Activated CD4-positive, alpha-beta T cell treated with anti-CD3 and anti-CD28 coated beads for 36 hours (primary cell): ENCODE measurements at regions not wholly inside any gene's neighbourhood (a gene's known extent, or its start where the extent isn't known, plus 50 kb on each side); places are given as distances from the start of the nearest gene placed in this dataset.

Experiments
- ATAC-seq: fragments of 200-7000 bp; cut with Tn5 transposase; one replicate; pipeline ENCODE4 v1.10.0; 2021; ENCODE audit warnings: mild to moderate bottlenecking, moderate library complexity
- CTCF ChIA-PET: fragments of 350-600 bp; sonication (Branson Sonifier 250); formaldehyde crosslinking; loops from one replicate; lab custom pipeline; 2021; ENCODE audit warnings: antibody characterized with exemption; lab: Charles Lee
- POLR2A ChIA-PET: fragments of 350-600 bp; sonication (Branson Sonifier 250); formaldehyde crosslinking; loops from one replicate; lab custom pipeline; 2021; ENCODE audit warnings: antibody characterized with exemption, inconsistent platforms; lab: Charles Lee
- DNase-seq: peaks from one replicate; pipeline ENCODE4 v3.0.0-alpha.2; 2020
- H3K27ac Mint-ChIP-seq: one replicate; pipeline ENCODE4 v1.8.0; 2021; ENCODE audit warnings: mixed read lengths
- H3K27me3 Mint-ChIP-seq: one replicate; pipeline ENCODE4 v1.8.0; 2021; ENCODE audit warnings: mixed read lengths
- H3K36me3 Mint-ChIP-seq: one replicate; pipeline ENCODE4 v1.8.0; 2021; ENCODE audit warnings: low read depth, mixed read lengths
- H3K4me1 Mint-ChIP-seq: one replicate; pipeline ENCODE4 v1.8.0; 2021; ENCODE audit warnings: mixed read lengths
- H3K4me3 Mint-ChIP-seq: one replicate; pipeline ENCODE4 v1.8.0; 2021; ENCODE audit warnings: mild to moderate bottlenecking, moderate library complexity, mixed read lengths
- H3K9me3 Mint-ChIP-seq: one replicate; pipeline ENCODE4 v1.8.0; 2021; ENCODE audit warnings: low read depth, mixed read lengths
- intact Hi-C, 2 experiments: fragments of 100-400 bp; cut with DNase I in 1 of 2; cut with micrococcal nuclease in 1 of 2; formaldehyde crosslinking; loops; one replicate each; pipeline versions ENCODE4 v1.14.2 to v1.15.1; 2022 to 2024; cut with DNase I, micrococcal nuclease

DNA sequence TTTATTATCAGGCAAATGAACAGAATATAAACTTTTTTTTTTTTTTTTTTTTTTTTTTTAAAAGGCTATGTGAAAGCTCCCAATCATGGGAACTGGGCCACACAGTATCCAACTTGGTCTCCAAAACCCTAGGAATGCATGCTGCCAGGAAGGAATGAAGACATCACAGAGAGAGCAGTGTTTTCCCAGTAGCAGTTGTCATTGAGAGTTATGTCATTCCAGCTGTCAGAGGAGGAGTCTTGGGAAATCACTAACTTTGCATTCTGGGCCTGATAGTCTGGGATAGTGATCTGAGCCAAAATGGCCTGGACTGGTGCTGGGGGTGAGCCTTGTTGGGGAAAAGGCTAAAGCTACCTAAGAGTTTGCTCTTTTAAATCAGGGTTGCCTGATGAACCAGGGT, 231.3 kb upstream of the MAP3K7 start:
- intact Hi-C loops, result no loop called here
- Mint-ChIP-seq H3K27ac (no peak overlapping the region), H3K27me3 (peaks cover 6% of the 10 kb centered on the region), H3K9me3 (no peaks in the 10 kb centered on the region), H3K4me3 (no peak overlapping the region), H3K36me3 (no peaks in the 10 kb centered on the region), H3K4me1 (no peaks in the 10 kb centered on the region)
- DNase-seq, result no peak
- no peak for ATAC-seq
- ChIA-PET CTCF (no interaction called here), POLR2A (no interaction called here)

GRCh38 chr6:90816764-90817163, 229.9 kb upstream of the MAP3K7 start:
- no peak overlapping the region for H3K27ac Mint-ChIP-seq
- ATAC-seq, result no peak

GRCh38 chr6:90811596-90812226, 224.8 kb upstream of the MAP3K7 start:
- no peaks in the 10 kb centered on the region for H3K9me3 Mint-ChIP-seq
- no peak for ATAC-seq
- intact Hi-C loops, result no loop called here
- no peak overlapping the region for H3K27ac Mint-ChIP-seq
- H3K27me3 Mint-ChIP-seq, result peaks cover under 1% of the 10 kb centered on the region
- H3K36me3 Mint-ChIP-seq, result no peaks in the 10 kb centered on the region
- no peaks in the 10 kb centered on the region for H3K4me1 Mint-ChIP-seq
- DNase-seq, result no peak
- CTCF ChIA-PET, result no interaction called here
- no peak overlapping the region for H3K4me3 Mint-ChIP-seq
- POLR2A ChIA-PET, result no interaction called here

More at GRCh38 chr6:90816764-90817163, 229.9 kb upstream of the MAP3K7 start:
- POLR2A ChIA-PET, result no interaction called here
- Mint-ChIP-seq H3K36me3 (no peaks in the 10 kb centered on the region), H3K4me1 (no peaks in the 10 kb centered on the region), H3K9me3 (no peaks in the 10 kb centered on the region), H3K4me3 (no peak overlapping the region), H3K27me3 (peaks cover 5% of the 10 kb centered on the region)
- DNase-seq, result no peak
- intact Hi-C loops, result no loop called here
- CTCF ChIA-PET, result no interaction called here

DNA sequence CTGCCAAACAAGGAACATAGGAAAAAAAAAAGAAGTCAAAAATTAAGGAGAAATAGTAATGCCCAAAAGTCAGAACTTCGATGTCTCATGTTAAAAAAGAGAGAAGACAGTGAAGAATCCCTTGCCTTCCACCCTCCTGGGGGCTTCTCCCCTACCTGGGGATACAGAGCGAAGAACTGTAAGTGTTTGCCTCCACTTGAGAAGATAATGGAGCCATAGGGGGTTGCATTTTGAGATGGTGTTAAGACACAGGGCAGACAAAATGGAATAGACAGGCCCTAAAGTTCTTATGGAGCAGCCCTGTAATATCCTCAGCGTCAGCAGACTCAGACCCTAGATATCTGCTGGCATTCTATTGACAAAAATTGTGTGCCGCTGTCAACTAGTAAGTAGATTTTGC, 222.2 kb upstream of the MAP3K7 start:
- Mint-ChIP-seq H3K9me3 (no peaks in the 10 kb centered on the region), H3K27me3 (peaks cover 2% of the 10 kb centered on the region), H3K4me1 (no peaks in the 10 kb centered on the region), H3K36me3 (no peaks in the 10 kb centered on the region), H3K4me3 (no peak overlapping the region), H3K27ac (no peak overlapping the region)
- DNase-seq (no peak), ATAC-seq (no peak)
- CTCF ChIA-PET, result no interaction called here
- intact Hi-C loops, result no loop called here
- POLR2A ChIA-PET, result no interaction called here

GRCh38 chr6:90807791-90808701, 221.2 kb upstream of the MAP3K7 start:
- H3K27ac Mint-ChIP-seq, result no peak overlapping the region
- no peak for ATAC-seq
- CTCF ChIA-PET, result no interaction called here
- no peaks in the 10 kb centered on the region for H3K9me3 Mint-ChIP-seq
- DNase-seq, result no peak
- intact Hi-C loops, result no loop called here
- H3K36me3 Mint-ChIP-seq, result no peaks in the 10 kb centered on the region
- POLR2A ChIA-PET, result no interaction called here
- H3K27me3 Mint-ChIP-seq, result peaks cover 2% of the 10 kb centered on the region
- H3K4me3 Mint-ChIP-seq, result no peak overlapping the region
- H3K4me1 Mint-ChIP-seq, result no peaks in the 10 kb centered on the region

GRCh38 chr6:90805619-90806155, 218.8 kb upstream of the MAP3K7 start:
- Mint-ChIP-seq H3K36me3 (no peaks in the 10 kb centered on the region), H3K27me3 (peaks cover 8% of the 10 kb centered on the region), H3K27ac (no peak overlapping the region), H3K4me1 (no peaks in the 10 kb centered on the region), H3K9me3 (no peaks in the 10 kb centered on the region), H3K4me3 (no peak overlapping the region)
- POLR2A ChIA-PET, result no interaction called here
- intact Hi-C loops, result no loop called here
- no peak for DNase-seq
- CTCF ChIA-PET, result interaction anchor here (0.6 to 0.7 kb wide), 2 partner anchors 89 to 95 kb away, joined by 3 to 4 read pairs; no protein-coding TSS in a partner anchor
- no peak for ATAC-seq

DNA sequence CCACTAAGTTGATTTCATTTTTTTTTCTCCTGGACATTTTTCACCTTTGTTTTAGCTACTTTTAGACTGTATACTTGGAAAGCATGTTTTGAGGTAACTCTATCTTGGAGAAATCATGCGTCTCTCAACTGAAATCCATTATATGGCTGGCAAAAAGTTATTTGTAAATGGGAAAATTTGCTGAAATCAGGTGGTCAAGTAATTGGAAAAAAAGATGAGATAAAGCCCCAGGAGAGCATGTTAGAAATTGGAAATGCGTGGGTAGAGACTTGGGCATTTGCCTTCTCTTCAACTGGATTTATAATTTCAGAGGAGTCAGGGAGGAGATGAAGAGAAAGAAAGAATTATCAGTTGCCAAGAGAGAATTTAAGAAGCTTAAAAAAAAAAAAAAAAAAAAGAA, 217.1 kb upstream of the MAP3K7 start:
- POLR2A ChIA-PET, result no interaction called here
- Mint-ChIP-seq H3K36me3 (no peaks in the 10 kb centered on the region), H3K9me3 (no peaks in the 10 kb centered on the region), H3K27me3 (peaks cover 8% of the 10 kb centered on the region), H3K27ac (no peak overlapping the region), H3K4me3 (no peak overlapping the region), H3K4me1 (no peaks in the 10 kb centered on the region)
- CTCF ChIA-PET, result no interaction called here
- ATAC-seq, result no peak
- intact Hi-C loops, result no loop called here
- no peak for DNase-seq

DNA sequence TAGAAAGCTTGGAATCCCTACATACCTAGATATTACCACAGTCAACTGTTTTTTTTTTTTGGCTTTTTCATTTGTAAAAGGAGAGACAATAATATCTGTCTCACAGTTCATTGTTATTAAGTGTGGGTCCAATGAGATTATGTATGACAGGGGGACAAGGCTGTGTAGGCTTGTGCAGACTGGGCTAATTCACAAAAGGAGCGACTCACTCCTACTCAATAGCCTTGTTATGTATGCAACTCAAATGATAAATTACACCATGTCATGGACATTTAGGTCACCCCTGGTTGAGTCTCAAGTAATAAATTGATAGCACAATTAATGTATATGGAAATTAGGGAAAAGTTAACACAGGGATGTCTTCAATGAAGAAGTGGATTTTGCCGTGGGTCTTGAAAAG, 208.2 kb upstream of the MAP3K7 start:
- no peaks in the 10 kb centered on the region for H3K27me3 Mint-ChIP-seq
- DNase-seq (no peak), ATAC-seq (no peak)
- no peak overlapping the region for H3K4me3 Mint-ChIP-seq
- no peaks in the 10 kb centered on the region for H3K4me1 Mint-ChIP-seq
- ChIA-PET CTCF (interaction anchor here (1.0 kb wide), 1 partner anchor 146 kb away, joined by 3 read pairs; no protein-coding TSS in a partner anchor), POLR2A (no interaction called here)
- no peaks in the 10 kb centered on the region for H3K36me3 Mint-ChIP-seq
- no peak overlapping the region for H3K27ac Mint-ChIP-seq
- no peaks in the 10 kb centered on the region for H3K9me3 Mint-ChIP-seq
- intact Hi-C loops, result no loop called here

GRCh38 chr6:90793771-90794170, 206.9 kb upstream of the MAP3K7 start:
- CTCF ChIA-PET, result no interaction called here

DNA sequence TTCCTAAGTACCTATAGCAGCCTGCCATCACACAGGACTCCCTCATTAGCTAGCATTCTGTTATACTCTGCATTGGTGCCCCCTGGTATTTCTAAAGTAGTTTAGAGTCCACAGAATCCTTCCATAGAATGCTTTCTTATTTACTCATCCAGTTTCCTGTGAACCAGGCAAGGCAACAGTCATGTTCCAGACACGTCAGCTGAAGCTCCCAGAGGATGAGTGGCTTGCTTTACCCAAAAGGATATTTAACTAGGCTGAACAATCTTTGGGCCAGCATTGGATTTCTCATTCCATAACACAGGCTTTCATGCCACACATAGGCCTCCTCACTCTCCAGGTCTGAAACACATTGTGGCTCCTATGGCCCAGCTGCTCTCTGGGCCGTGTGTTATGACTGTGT, 203.8 kb upstream of the MAP3K7 start:
- no peaks in the 10 kb centered on the region for H3K9me3 Mint-ChIP-seq

More at GRCh38 chr6:90793771-90794170, 206.9 kb upstream of the MAP3K7 start:
- Mint-ChIP-seq H3K27ac (no peak overlapping the region), H3K4me3 (no peak overlapping the region), H3K36me3 (no peaks in the 10 kb centered on the region), H3K27me3 (no peaks in the 10 kb centered on the region), H3K4me1 (no peaks in the 10 kb centered on the region), H3K9me3 (no peaks in the 10 kb centered on the region)
- intact Hi-C loops, result no loop called here
- POLR2A ChIA-PET, result no interaction called here
- no peak for DNase-seq
- no peak for ATAC-seq

DNA sequence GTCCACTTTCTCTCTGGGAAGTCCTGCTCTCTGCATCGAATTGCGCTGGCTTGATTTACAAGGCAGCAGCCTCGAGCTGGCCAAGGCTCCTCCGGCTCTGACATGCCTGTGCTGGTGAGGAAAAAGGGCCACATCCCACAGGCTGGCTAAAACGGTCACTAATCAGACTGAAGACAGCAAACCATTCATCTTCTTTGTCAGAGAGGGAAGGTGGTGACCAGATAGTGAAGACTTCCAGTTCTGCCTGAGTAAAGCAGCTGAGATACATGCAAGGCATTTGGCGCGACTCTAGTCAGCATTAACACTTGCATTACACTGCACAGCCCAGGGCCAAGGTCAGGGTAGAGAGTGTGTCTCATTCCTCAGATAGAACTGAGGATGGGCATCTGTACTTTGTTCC, 203.2 kb upstream of the MAP3K7 start:
- ChIA-PET CTCF (no interaction called here), POLR2A (no interaction called here)
- Mint-ChIP-seq H3K9me3 (no peaks in the 10 kb centered on the region), H3K4me1 (no peaks in the 10 kb centered on the region), H3K27me3 (peaks cover 3% of the 10 kb centered on the region), H3K4me3 (no peak overlapping the region), H3K27ac (no peak overlapping the region), H3K36me3 (no peaks in the 10 kb centered on the region)
- intact Hi-C loops, result no loop called here
- no peak for ATAC-seq
- no peak for DNase-seq

More for the DNA sequence above, 203.8 kb upstream of the MAP3K7 start:
- no peaks in the 10 kb centered on the region for H3K27me3 Mint-ChIP-seq
- CTCF ChIA-PET, result no interaction called here
- no peak overlapping the region for H3K27ac Mint-ChIP-seq
- intact Hi-C loops, result no loop called here
- no peak for DNase-seq
- H3K36me3 Mint-ChIP-seq, result no peaks in the 10 kb centered on the region
- H3K4me3 Mint-ChIP-seq, result no peak overlapping the region
- no peak for ATAC-seq
- no peaks in the 10 kb centered on the region for H3K4me1 Mint-ChIP-seq
- POLR2A ChIA-PET, result no interaction called here

DNA sequence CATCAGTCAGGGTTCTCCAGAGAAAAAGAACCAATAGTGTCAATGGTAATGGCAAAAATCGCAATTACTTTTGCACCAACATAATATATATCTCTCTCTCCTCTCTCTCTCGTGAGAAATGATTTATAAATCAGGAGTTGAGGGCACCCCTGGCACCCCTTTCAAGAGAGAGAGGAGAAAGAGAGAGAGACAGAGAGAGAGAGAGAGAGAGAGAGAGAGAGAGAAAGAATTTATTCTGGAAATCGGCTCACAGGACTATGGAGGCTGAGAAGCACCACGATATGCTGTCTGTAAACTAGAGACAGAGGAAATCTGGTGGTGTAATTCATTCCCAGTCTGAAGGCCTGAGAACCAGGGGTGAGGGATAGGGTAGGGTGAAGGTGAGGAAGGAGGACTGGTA, 201.9 kb upstream of the MAP3K7 start:
- Mint-ChIP-seq H3K36me3 (no peaks in the 10 kb centered on the region), H3K9me3 (no peaks in the 10 kb centered on the region), H3K4me3 (no peak overlapping the region), H3K27ac (no peak overlapping the region), H3K27me3 (peaks cover 6% of the 10 kb centered on the region), H3K4me1 (no peaks in the 10 kb centered on the region)
- DNase-seq, result no peak
- POLR2A ChIA-PET, result no interaction called here
- intact Hi-C loops, result no loop called here
- CTCF ChIA-PET, result no interaction called here
- no peak for ATAC-seq
